GM18505 (cell line): ENCODE measurements at regions not wholly inside any gene's neighbourhood (a gene's known extent, or its start where the extent isn't known, plus 50 kb on each side); places are given as distances from the start of the nearest gene placed in this dataset.
"Not testable (repeated sequence)": the region's sequence is repeated elsewhere in the genome, so short reads cannot be mapped to it uniquely, and the experiment has no call there.

Experiments
- ATAC-seq: cut with Tn5 transposase; IDR thresholded peaks from one replicate; pipeline ENCODE4 v1.9.1; 2021; ENCODE audit not compliant: unreplicated experiment
- POLR2A ChIP-seq: IDR thresholded peaks from 4 replicates; pipeline ENCODE4 v1.6.1; 2011; ENCODE audit warnings: borderline replicate concordance; ENCODE audit not compliant: insufficient read depth, insufficient read length; ENCODE audit errors: extremely low read depth

GRCh38 chr7:124101173-124101768, 68.4 kb upstream of the TMEM229A start:
- TF ChIP-seq POLR2A, result no peak
- no peak for ATAC-seq

DNA sequence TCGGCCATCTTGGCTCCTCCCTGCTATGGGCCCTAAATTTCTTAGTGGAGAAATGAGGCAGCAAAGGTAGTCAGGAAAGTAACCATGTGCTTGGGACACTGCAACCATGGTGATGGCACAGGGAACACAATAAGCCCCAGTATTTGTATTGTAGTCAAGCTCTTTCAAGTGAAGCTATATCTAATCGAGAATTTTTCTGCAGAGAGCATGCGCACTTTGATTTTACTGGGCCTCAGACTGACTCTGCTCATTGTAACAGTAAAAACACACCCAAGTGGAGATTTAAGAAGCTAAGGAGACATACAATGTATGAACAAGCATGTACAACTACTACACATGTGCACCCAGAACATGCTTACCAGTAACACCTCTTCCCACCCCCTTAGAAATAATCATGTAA, 67.3 kb upstream of the TMEM229A start:
- ATAC-seq, result no peak
- no peak for TF ChIP-seq POLR2A

- not testable (repeated sequence) for ATAC-seq
Measured at GRCh38 chr7:124099585-124099984, 66.7 kb upstream of the TMEM229A start.

- no peak for TF ChIP-seq POLR2A
- ATAC-seq, result no peak
Measured at GRCh38 chr7:124089621-124090020, 56.8 kb upstream of the TMEM229A start.

DNA sequence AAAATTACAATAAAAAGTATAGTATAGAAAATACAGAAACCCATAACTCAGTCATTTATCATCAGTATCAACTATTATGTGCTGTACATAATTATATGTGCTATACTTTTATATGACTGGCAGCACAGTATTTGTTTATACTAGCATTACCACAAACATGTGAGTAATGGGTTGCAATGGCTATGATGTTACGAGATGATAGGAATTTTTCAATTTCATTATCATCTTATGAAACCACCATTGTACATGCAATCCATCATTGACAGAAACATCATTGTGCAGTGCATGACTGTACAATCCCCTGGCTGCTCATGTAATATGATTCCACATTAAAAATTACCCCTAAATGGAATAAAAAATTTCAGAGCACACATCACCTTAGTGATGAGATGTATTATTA, 55.7 kb upstream of the TMEM229A start:
- no peak for TF ChIP-seq POLR2A
- ATAC-seq, result no peak

- no peak for TF ChIP-seq POLR2A
- no peak for ATAC-seq
Measured at GRCh38 chr7:124086843-124087242, 54.0 kb upstream of the TMEM229A start.

GRCh38 chr7:124085179-124085578, 52.3 kb upstream of the TMEM229A start:
- no peak for ATAC-seq
- TF ChIP-seq POLR2A, result no peak

- TF ChIP-seq POLR2A, result no peak
Measured at GRCh38 chr7:124084024-124084423, 51.2 kb upstream of the TMEM229A start.

More at GRCh38 chr7:124084024-124084423, 51.2 kb upstream of the TMEM229A start:
- ATAC-seq, result no peak
